PC-3 (cell line): ENCODE measurements at regions not wholly inside any gene's neighbourhood (a gene's known extent, or its start where the extent isn't known, plus 50 kb on each side); places are given as distances from the start of the nearest gene placed in this dataset.

Source experiments
- ATAC-seq: fragments of 200-7000 bp; cut with Tn5 transposase; 2 replicates; pipeline ENCODE4 v1.9.1; 2020; ENCODE audit warnings: mild to moderate bottlenecking, moderate library complexity
- BruUV-seq: library from RNA; stranded (reverse); fragments of 400-500 nt; replicated peaks from 2 replicates; lab custom pipeline; 2021; lab: Mats Ljungman, UMichigan
- CTCF ChIA-PET: fragments of 300-600 bp; sonication (Branson Sonifier 250); formaldehyde crosslinking; loops from one replicate; lab custom pipeline; 2022; ENCODE audit warnings: antibody characterized with exemption; lab: Charles Lee
- POLR2A ChIA-PET: fragments of 300-600 bp; sonication (Branson Sonifier 250); formaldehyde crosslinking; loops from one replicate; lab custom pipeline; 2022; ENCODE audit warnings: antibody characterized with exemption; ENCODE audit not compliant: unreplicated experiment; lab: Charles Lee
- DNase-seq: peaks from one replicate; pipeline ENCODE4 v3.0.0-alpha.2; 2015
- H2AFZ ChIP-seq: fragments of 300-600 bp; sonication (generic); 2 replicates; pipeline ENCODE4 v1.6.0; 2016; ENCODE audit warnings: antibody characterized with exemption, low read length
- H3F3A ChIP-seq: fragments of 300-600 bp; sonication (generic); one replicate; pipeline ENCODE4 v1.6.0; 2017; ENCODE audit warnings: antibody characterized with exemption, low read length, control low read depth, mild to moderate bottlenecking; ENCODE audit not compliant: unreplicated experiment
- H3K27ac ChIP-seq: fragments of 300-600 bp; sonication (generic); 2 replicates; pipeline ENCODE4 v1.5.1; 2016; ENCODE audit warnings: mild to moderate bottlenecking, low read length
- H3K27me3 ChIP-seq: fragments of 300-600 bp; sonication (generic); 2 replicates; pipeline ENCODE4 v1.6.1; 2016; ENCODE audit warnings: low read length, mixed read lengths
- H3K36me3 ChIP-seq: fragments of 300-600 bp; sonication (generic); 2 replicates; pipeline ENCODE4 v1.6.1; 2016; ENCODE audit warnings: low read depth, mixed run types, low read length, mixed read lengths
- H3K4me1 ChIP-seq: fragments of 300-600 bp; sonication (generic); 2 replicates; pipeline ENCODE4 v1.5.1; 2016; ENCODE audit warnings: low read length; ENCODE audit not compliant: insufficient read depth
- H3K4me2 ChIP-seq: fragments of 300-600 bp; sonication (generic); 2 replicates; pipeline ENCODE4 v1.6.0; 2016; ENCODE audit warnings: low read length
- H3K4me3 ChIP-seq: fragments of 300-600 bp; sonication (generic); 2 replicates; pipeline ENCODE4 v1.5.1; 2016; ENCODE audit warnings: mild to moderate bottlenecking, low read length, mixed read lengths
- H3K79me2 ChIP-seq: fragments of 300-600 bp; sonication (generic); 2 replicates; pipeline ENCODE4 v1.6.1; 2017; ENCODE audit warnings: low read length, mixed read lengths
- H3K9ac ChIP-seq: fragments of 300-600 bp; sonication (generic); 2 replicates; pipeline ENCODE4 v1.6.0; 2016; ENCODE audit warnings: mild to moderate bottlenecking, low read length
- H3K9me2 ChIP-seq: fragments of 300-600 bp; sonication (generic); replicated peaks from 2 replicates; pipeline ENCODE4 v1.6.1; 2016; ENCODE audit warnings: mixed run types, low read length, mixed read lengths
- H3K9me3 ChIP-seq: fragments of 300-600 bp; sonication (generic); 2 replicates; pipeline ENCODE4 v1.6.1; 2016; ENCODE audit warnings: low read length, mixed read lengths
- H4K20me1 ChIP-seq: fragments of 300-600 bp; sonication (generic); 2 replicates; pipeline ENCODE4 v1.6.1; 2016; ENCODE audit warnings: low read length, mixed read lengths
- CTCF ChIP-seq: fragments of 300-600 bp; sonication (generic); conservative IDR thresholded peaks from 2 replicates; pipeline ENCODE4 v1.5.1; 2017; ENCODE audit warnings: antibody characterized with exemption, low read depth, mild to moderate bottlenecking, low read length
- EZH2 ChIP-seq: fragments of 300-600 bp; sonication (generic); IDR thresholded peaks from one replicate; pipeline ENCODE4 v1.6.1; 2017; ENCODE audit warnings: antibody characterized with exemption, mild to moderate bottlenecking, low read length; ENCODE audit not compliant: unreplicated experiment
- EZH2phosphoT487 ChIP-seq: fragments of 300-600 bp; sonication (generic); IDR thresholded peaks from 2 replicates; pipeline ENCODE4 v1.6.1; 2018; ENCODE audit warnings: mild to moderate bottlenecking, antibody characterized with exemption, low read length, borderline replicate concordance
- intact Hi-C: fragments of 100-400 bp; cut with micrococcal nuclease; formaldehyde crosslinking; loops from 2 replicates; pipeline ENCODE4 v1.9.0; 2023

GRCh38 chr7:56250135-56250534, 133.9 kb upstream of the NUPR2 start:
- no peak overlapping the region for H3K9ac ChIP-seq
- H3K27ac ChIP-seq: no peak overlapping the region
- no peak for ATAC-seq
- H2AFZ ChIP-seq: no peak overlapping the region
- H3K4me3 ChIP-seq: no peak overlapping the region
- no peaks in the 10 kb centered on the region for H3K9me2 ChIP-seq
- no peaks in the 10 kb centered on the region for H3K4me1 ChIP-seq
- no peaks in the 10 kb centered on the region for H4K20me1 ChIP-seq
- no peaks in the 10 kb centered on the region for H3K36me3 ChIP-seq
- H3K79me2 ChIP-seq: no peaks in the 10 kb centered on the region
- H3K4me2 ChIP-seq: no peak overlapping the region
- BruUV-seq: no TSS peak
- ChIA-PET POLR2A (no interaction called here), CTCF (no interaction called here)
- H3K27me3 ChIP-seq: no peaks in the 10 kb centered on the region
- TF ChIP-seq CTCF (no peak), EZH2phosphoT487 (no peak), EZH2 (no peak)
- no peak for DNase-seq
- no peaks in the 10 kb centered on the region for H3K9me3 ChIP-seq
- intact Hi-C loops: no loop called here
- no peaks in the 10 kb centered on the region for H3F3A ChIP-seq

GRCh38 chr7:56229631-56230030, 113.4 kb upstream of the NUPR2 start:
- no peak overlapping the region for H3K4me3 ChIP-seq
- ATAC-seq (no peak), DNase-seq (no peak)
- TF ChIP-seq CTCF (no peak), EZH2 (no peak), EZH2phosphoT487 (no peak)
- BruUV-seq: no TSS peak
- no peak overlapping the region for H3K9ac ChIP-seq
- H3K27me3 ChIP-seq: no peaks in the 10 kb centered on the region
- POLR2A ChIA-PET: no interaction called here
- H3F3A ChIP-seq: no peaks in the 10 kb centered on the region
- H3K4me2 ChIP-seq: no peak overlapping the region
- no peak overlapping the region for H3K27ac ChIP-seq
- H3K9me3 ChIP-seq: no peaks in the 10 kb centered on the region
- no peak overlapping the region for H2AFZ ChIP-seq
- no peaks in the 10 kb centered on the region for H4K20me1 ChIP-seq
- H3K36me3 ChIP-seq: no peaks in the 10 kb centered on the region
- CTCF ChIA-PET: no interaction called here
- intact Hi-C loops: no loop called here
- no peaks in the 10 kb centered on the region for H3K4me1 ChIP-seq
- H3K9me2 ChIP-seq: no peaks in the 10 kb centered on the region
- H3K79me2 ChIP-seq: no peaks in the 10 kb centered on the region

DNA sequence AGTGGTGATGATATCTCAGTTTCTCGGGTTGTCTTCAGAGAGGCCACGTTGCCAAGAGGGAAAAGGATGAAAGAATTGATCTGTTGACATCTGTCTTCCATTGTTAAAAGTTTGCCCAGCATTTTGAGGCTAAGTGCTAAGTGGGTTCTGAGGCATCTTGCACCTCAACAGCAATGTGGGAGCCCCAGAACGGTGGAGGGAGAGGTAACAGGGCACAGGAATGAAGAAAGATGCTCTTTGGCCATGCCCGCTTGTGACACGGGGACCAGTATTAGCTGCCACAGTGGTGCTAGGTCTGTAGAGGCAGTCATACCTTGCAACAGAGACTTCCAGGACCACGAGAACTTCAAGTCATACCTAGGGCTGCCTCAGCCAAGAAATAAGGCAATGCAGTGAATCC, 106.6 kb upstream of the NUPR2 start:
- Histone ChIP-seq H3K4me3 (no peak overlapping the region), H3K4me1 (no peaks in the 10 kb centered on the region), H3K9me2 (no peaks in the 10 kb centered on the region), H3K9me3 (no peaks in the 10 kb centered on the region), H3F3A (no peaks in the 10 kb centered on the region), H3K27me3 (no peaks in the 10 kb centered on the region), H2AFZ (no peak overlapping the region), H3K27ac (no peak overlapping the region), H3K79me2 (no peaks in the 10 kb centered on the region), H4K20me1 (no peaks in the 10 kb centered on the region), H3K9ac (no peak overlapping the region), H3K4me2 (no peak overlapping the region), H3K36me3 (no peaks in the 10 kb centered on the region)
- TF ChIP-seq CTCF (no peak), EZH2phosphoT487 (no peak), EZH2 (no peak)
- DNase-seq (no peak), ATAC-seq (no peak)
- POLR2A ChIA-PET: no interaction called here
- CTCF ChIA-PET: no interaction called here
- no TSS peak for BruUV-seq
- intact Hi-C loops: no loop called here
